Epithelial cell of proximal tubule (primary cell): ENCODE measurements at regions not wholly inside any gene's neighbourhood (a gene's known extent, or its start where the extent isn't known, plus 50 kb on each side); places are given as distances from the start of the nearest gene placed in this dataset.
A peak's percentile ranks its signal among the peaks of the same experiment; 100 is the strongest.
"Not testable (repeated sequence)": the region's sequence is repeated elsewhere in the genome, so short reads cannot be mapped to it uniquely, and the experiment has no call there.

Source experiments
- DNase-seq: peaks from one replicate; pipeline ENCODE4 v3.0.0-alpha.2; 2011; ENCODE audit warnings: low read depth
- H3K4me3 ChIP-seq: 2 replicates; pipeline ENCODE4 v1.5.1; 2011; ENCODE audit warnings: low read depth, mild to moderate bottlenecking, low read length
- TF ChIP-seq, protein P1 (sequence below): conservative IDR thresholded peaks from 2 replicates; pipeline ENCODE4 v1.5.1; 2012; ENCODE audit warnings: low read depth, mild to moderate bottlenecking, low read length

DNA sequence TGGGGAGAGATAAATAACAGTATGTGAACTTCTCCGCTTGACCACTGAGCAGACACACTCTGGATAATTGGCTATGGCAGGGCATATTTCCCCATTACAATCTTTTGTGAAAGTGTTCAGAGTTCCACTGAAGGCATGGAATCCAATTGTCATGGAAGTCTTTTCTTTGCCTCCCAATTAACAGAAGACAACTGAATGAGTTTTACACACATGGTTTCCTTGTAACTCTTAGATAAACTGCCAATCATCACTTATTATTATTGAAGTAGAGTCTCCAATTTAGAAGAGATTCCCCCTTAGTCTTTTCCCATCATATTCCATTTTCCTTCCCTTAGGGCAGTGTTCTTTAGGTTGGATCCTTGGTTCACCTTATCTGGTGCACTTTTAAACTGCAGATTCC, 308.3 kb downstream of the NR2F2 start:
- TF ChIP-seq, protein P1, sequence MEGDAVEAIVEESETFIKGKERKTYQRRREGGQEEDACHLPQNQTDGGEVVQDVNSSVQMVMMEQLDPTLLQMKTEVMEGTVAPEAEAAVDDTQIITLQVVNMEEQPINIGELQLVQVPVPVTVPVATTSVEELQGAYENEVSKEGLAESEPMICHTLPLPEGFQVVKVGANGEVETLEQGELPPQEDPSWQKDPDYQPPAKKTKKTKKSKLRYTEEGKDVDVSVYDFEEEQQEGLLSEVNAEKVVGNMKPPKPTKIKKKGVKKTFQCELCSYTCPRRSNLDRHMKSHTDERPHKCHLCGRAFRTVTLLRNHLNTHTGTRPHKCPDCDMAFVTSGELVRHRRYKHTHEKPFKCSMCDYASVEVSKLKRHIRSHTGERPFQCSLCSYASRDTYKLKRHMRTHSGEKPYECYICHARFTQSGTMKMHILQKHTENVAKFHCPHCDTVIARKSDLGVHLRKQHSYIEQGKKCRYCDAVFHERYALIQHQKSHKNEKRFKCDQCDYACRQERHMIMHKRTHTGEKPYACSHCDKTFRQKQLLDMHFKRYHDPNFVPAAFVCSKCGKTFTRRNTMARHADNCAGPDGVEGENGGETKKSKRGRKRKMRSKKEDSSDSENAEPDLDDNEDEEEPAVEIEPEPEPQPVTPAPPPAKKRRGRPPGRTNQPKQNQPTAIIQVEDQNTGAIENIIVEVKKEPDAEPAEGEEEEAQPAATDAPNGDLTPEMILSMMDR, result no peak
- no peak for DNase-seq
- H3K4me3 ChIP-seq, result no peak overlapping the region

DNA sequence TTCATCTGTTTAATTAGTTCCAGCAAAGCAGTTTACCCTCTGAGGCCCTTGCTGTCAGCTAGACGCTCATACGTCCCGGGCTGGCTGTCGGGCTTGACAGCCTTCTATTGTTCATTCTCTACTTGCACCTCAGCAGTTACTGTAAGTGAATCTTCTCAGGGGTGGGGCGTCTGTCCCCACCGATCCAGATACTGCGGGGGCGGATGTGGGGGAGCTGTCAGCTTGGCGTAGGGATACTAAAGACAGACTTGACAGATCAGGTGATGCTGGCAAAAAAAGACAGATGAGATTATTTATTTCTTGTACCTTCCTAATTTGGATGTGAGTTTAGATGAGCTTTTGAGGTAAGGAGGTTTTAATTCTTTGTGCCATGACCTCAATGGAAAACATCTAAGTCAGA, 315.3 kb downstream of the NR2F2 start:
- H3K4me3 ChIP-seq, result no peak overlapping the region
- DNase-seq, result no peak
- TF ChIP-seq, protein P1, result no peak

DNA sequence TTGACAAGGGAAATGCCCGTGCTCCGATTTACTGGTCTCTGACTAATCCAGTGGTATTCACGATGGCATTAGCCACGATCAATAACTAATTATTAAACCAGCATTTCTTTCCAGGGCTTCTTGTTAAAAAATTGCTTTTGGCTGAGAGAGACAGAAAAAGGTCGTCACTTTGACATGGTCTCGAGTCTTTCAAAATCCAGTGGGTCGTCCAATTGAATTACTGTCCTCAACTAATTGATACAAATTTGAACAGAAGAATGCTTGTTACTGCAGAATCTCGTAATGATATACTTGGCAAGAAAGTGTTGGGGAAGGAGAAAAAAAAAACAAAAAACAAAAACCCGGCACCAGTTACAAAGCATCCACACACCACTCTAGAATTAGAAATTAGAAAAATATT, 318.4 kb downstream of the NR2F2 start:
- DNase-seq, result no peak
- H3K4me3 ChIP-seq, result no peak overlapping the region
- TF ChIP-seq, protein P1, result no peak

DNA sequence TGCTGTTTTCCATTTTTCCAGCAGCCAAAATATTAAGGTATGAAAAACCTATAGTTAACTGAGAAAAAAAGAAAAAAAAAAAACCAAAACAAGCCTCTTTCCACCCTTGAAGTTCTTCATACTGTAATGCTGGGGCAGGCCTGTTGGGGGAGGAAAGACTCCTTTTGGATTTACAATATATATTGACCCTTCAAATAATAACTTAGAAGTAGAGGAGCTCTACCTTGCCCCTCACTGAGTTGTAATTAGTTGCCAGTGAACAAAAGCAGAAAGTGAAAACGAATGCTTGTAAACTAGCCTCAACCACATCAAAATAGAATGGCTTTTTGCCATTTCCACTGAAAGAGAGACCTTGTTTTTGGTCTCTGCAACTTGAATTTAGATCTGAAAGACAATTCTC, 326.6 kb downstream of the NR2F2 start:
- TF ChIP-seq, protein P1, result peak; percentile 7
- H3K4me3 ChIP-seq, result no peak overlapping the region
- no peak for DNase-seq

DNA sequence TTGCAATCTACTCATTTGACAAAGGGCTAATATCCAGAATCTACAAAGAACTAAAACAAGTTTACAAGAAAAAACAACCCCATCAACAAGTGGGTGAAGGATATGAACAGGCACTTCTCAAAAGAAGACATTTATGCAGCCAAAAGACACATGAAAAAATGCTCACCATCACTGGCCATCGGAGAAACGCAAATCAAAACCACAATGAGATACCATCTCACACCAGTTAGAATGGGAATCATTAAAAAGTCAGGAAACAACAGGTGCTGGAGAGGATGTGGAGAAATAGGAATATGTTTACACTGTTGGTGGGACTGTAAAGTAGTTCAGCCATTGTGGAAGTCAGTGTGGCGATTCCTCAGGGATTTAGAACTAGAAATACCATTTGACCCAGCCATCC, 336.5 kb downstream of the NR2F2 start:
- DNase-seq, H3K4me3 ChIP-seq: not testable (repeated sequence)

DNA sequence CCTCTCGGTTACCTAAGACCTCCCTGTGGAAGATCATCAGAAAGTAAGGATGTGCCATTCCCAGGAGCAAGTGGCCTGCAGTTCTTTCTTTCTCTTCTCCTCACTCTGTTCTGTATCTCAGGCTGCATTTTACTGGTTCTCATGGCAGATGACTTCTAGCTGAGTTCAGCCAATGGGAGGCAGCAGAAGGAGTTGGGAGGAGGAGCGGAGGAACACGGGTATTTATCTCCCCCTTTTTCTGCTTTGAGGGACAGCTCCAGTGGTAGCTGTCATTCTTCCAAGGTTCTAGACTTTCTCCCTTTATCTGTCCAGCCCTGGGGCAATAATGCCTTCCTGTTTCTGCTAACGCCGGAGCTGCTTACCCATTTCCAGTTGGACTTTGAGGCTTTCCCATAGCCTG, 339.9 kb downstream of the NR2F2 start:
- TF ChIP-seq, protein P1, result no peak
- H3K4me3 ChIP-seq, result no peak overlapping the region
- no peak for DNase-seq

DNA sequence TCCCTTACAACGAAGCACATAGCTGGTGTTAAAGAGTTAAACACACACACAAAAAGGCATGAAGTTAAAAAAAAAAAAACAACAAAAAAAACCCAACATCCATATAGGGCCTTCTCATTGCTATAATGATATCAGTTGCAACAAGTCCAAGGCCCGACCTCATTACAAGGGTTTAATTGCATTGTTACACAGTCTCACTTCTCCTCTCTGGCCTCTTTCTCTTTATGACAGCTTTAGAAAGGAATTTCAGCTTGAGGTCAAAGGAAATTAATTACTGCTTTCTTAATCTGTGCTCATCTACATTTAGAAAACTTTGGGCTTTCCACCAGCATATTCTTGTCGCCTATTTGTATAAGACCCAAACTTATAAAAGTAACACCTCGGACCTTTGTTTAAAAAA, 342.1 kb downstream of the NR2F2 start:
- TF ChIP-seq, protein P1, result no peak
- no peak for DNase-seq
- H3K4me3 ChIP-seq, result no peak overlapping the region

DNA sequence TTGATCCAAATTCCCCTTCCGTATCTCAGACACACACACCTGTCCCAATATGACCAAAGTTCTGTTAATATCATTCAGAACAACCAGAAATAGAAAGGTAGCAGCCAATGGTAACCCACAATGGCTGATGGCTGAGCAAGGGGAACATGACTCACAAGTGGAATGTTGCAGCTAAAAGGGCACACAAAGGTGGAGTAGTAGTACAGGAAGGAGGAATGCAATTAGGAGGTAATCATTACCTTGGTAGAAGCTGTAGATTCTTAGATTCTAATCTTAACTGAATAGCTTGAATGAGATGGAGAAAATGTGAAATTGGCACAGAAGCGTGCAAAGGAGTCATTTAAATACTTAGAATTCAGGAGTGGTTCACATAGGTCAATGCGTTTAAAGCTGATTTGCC, 347.9 kb downstream of the NR2F2 start:
- H3K4me3 ChIP-seq, result no peak overlapping the region
- DNase-seq, result no peak
- TF ChIP-seq, protein P1, result no peak
